ENCODE measurements at regions not wholly inside any gene's neighbourhood (a gene's known extent, or its start where the extent isn't known, plus 50 kb on each side); places are given as distances from the start of the nearest gene placed in this dataset.

DNA sequence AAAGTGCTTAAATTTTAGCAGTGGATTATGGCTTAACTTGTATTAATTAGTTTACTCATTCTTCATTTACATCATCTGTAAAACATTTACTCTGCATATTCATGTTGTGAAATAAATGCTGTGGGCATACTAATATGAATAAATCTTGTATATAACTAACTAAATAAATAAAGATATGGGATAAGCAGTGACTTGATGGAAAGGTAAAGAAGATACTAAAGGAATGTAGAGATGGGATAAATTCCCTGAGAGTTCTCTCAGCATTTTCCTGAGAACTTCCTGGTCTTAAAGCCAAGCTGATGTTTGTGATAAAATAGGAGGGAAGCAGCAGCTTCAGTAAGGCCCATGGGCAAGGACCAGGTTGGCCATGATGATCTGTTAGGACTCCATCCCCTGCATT lies 652.1 kb downstream of the RNF144B start:
- RAD21 ChIA-PET (ENCODE audit: low non-redundant PET in 1 of 2, low total read pairs in 2 of 2, uncharacterized antibody in 2 of 2, unreplicated experiment in 2 of 2) = no interaction called here
- DNase-seq (ENCODE audit: low read depth, low spot score) = no peak
- Histone ChIP-seq H3K9ac (ENCODE audit: low read length) (no peak overlapping the region), H3K4me2 (ENCODE audit: low read length) (no peak overlapping the region), H3K79me2 (ENCODE audit: insufficient read depth, low read length) (no peaks in the 10 kb centered on the region), H3K27me3 (ENCODE audit: insufficient read depth, low read length) (no peaks in the 10 kb centered on the region), H3K4me1 (ENCODE audit: control insufficient read depth in 1 of 2, insufficient read depth in 2 of 2, low read length in 2 of 2) (no peaks in the 10 kb centered on the region), H3K9me2 (ENCODE audit: insufficient read depth) (no peaks in the 10 kb centered on the region), H4K20me1 (ENCODE audit: insufficient read depth) (no peaks in the 10 kb centered on the region), H3K4me3 (replicated peaks in 1 of 2; ENCODE audit: low read depth in 1 of 2, low read length in 2 of 2) (no peak overlapping the region), H3K27ac (ENCODE audit: low read depth, low read length) (no peak overlapping the region), H2AFZ (ENCODE audit: low read depth, low read length, poor library complexity, severe bottlenecking) (no peak overlapping the region), H3K9me3 (ENCODE audit: control insufficient read depth in 1 of 2, insufficient read depth in 1 of 2, low read depth in 1 of 2, low read length in 2 of 2) (no peaks in the 10 kb centered on the region), H3K36me3 (ENCODE audit: control insufficient read depth in 1 of 2, insufficient read depth in 2 of 2, low read length in 2 of 2) (no peaks in the 10 kb centered on the region)
- no peak for ATAC-seq
- POLR2A ChIA-PET = no interaction called here
- BruUV-seq (replicated peaks) = no TSS peak
- TF ChIP-seq SP1 (IDR thresholded peaks at IDR 0.05; ENCODE audit: low read depth) (no peak), FOSL1 (IDR thresholded peaks at IDR 0.05; ENCODE audit: low read depth) (no peak), POLR2A (IDR thresholded peaks at IDR 0.05; ENCODE audit: borderline replicate concordance, extremely low read depth, insufficient read depth, insufficient read length) (no peak), TCF7L2 (IDR thresholded peaks at IDR 0.05; ENCODE audit: borderline replicate concordance, extremely low read depth, insufficient read depth, insufficient read length) (no peak), EZH2phosphoT487 (IDR thresholded peaks at IDR 0.05; ENCODE audit: borderline replicate concordance) (no peak), SIN3A (IDR thresholded peaks at IDR 0.05; ENCODE audit: low read depth) (no peak), ZNF274 (IDR thresholded peaks at IDR 0.05; ENCODE audit: low read depth, low read length) (no peak), EZH2 (IDR thresholded peaks at IDR 0.05) (no peak), POLR2AphosphoS5 (IDR thresholded peaks at IDR 0.05; ENCODE audit: low read depth, low read length) (no peak), CEBPB (IDR thresholded peaks at IDR 0.05; ENCODE audit: low read depth) (no peak), SRF (IDR thresholded peaks at IDR 0.05; ENCODE audit: low read depth) (no peak)
- TF ChIP-seq, protein P1, sequence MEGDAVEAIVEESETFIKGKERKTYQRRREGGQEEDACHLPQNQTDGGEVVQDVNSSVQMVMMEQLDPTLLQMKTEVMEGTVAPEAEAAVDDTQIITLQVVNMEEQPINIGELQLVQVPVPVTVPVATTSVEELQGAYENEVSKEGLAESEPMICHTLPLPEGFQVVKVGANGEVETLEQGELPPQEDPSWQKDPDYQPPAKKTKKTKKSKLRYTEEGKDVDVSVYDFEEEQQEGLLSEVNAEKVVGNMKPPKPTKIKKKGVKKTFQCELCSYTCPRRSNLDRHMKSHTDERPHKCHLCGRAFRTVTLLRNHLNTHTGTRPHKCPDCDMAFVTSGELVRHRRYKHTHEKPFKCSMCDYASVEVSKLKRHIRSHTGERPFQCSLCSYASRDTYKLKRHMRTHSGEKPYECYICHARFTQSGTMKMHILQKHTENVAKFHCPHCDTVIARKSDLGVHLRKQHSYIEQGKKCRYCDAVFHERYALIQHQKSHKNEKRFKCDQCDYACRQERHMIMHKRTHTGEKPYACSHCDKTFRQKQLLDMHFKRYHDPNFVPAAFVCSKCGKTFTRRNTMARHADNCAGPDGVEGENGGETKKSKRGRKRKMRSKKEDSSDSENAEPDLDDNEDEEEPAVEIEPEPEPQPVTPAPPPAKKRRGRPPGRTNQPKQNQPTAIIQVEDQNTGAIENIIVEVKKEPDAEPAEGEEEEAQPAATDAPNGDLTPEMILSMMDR (IDR thresholded peaks at IDR 0.05 in 2 of 3, conservative IDR thresholded peaks at IDR 0.05 in 1 of 3; ENCODE audit: borderline replicate concordance in 1 of 3, insufficient read depth in 1 of 3, low read depth in 2 of 3, low read length in 2 of 3) = no peak
- TF ChIP-seq, protein P2, sequence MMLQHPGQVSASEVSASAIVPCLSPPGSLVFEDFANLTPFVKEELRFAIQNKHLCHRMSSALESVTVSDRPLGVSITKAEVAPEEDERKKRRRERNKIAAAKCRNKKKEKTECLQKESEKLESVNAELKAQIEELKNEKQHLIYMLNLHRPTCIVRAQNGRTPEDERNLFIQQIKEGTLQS (IDR thresholded peaks at IDR 0.05) = no peak
- TF ChIP-seq, protein P3, sequence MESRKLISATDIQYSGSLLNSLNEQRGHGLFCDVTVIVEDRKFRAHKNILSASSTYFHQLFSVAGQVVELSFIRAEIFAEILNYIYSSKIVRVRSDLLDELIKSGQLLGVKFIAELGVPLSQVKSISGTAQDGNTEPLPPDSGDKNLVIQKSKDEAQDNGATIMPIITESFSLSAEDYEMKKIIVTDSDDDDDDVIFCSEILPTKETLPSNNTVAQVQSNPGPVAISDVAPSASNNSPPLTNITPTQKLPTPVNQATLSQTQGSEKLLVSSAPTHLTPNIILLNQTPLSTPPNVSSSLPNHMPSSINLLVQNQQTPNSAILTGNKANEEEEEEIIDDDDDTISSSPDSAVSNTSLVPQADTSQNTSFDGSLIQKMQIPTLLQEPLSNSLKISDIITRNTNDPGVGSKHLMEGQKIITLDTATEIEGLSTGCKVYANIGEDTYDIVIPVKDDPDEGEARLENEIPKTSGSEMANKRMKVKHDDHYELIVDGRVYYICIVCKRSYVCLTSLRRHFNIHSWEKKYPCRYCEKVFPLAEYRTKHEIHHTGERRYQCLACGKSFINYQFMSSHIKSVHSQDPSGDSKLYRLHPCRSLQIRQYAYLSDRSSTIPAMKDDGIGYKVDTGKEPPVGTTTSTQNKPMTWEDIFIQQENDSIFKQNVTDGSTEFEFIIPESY (IDR thresholded peaks at IDR 0.05; ENCODE audit: extremely low read depth, insufficient replicate concordance, low read length) = no peak
- intact Hi-C loops (cut with micrococcal nuclease) = no loop called here
- CTCF ChIA-PET = interaction anchor here (0.9 kb wide), 1 partner anchor 15 kb away, joined by 3 read pairs; no protein-coding TSS in a partner anchor
